PC-9 (cell line): ENCODE measurements at regions not wholly inside any gene's neighbourhood (a gene's known extent, or its start where the extent isn't known, plus 50 kb on each side); places are given as distances from the start of the nearest gene placed in this dataset.

Experiments
- BruUV-seq: library from RNA; stranded (reverse); fragments of 400-500 nt; replicated peaks from 2 replicates; lab custom pipeline; 2021; lab: Mats Ljungman, UMichigan
- CTCF ChIA-PET: fragments of 300-600 bp; sonication (Branson Sonifier 250); formaldehyde crosslinking; loops from one replicate; lab custom pipeline; 2022; ENCODE audit warnings: antibody characterized with exemption; lab: Charles Lee
- POLR2A ChIA-PET: fragments of 300-600 bp; sonication (Branson Sonifier 250); formaldehyde crosslinking; loops from one replicate; lab custom pipeline; 2022; ENCODE audit warnings: antibody characterized with exemption; ENCODE audit not compliant: unreplicated experiment; lab: Charles Lee
- DNase-seq, 2 experiments: peaks; one replicate each; pipeline versions ENCODE4 v3.0.0 to v3.0.0-alpha.2; 2015 to 2022; ENCODE audit warnings: mixed read lengths in 1 of 2
- H2AFZ ChIP-seq: fragments of 200-600 bp; sonication (generic); 2 replicates; pipeline ENCODE4 v1.8.1; 2017; ENCODE audit warnings: antibody characterized with exemption
- H3F3A ChIP-seq: fragments of 200-600 bp; sonication (generic); 2 replicates; pipeline ENCODE4 v1.8.1; 2017; ENCODE audit warnings: antibody characterized with exemption, mild to moderate bottlenecking, low read depth; ENCODE audit not compliant: insufficient read depth
- H3K27ac ChIP-seq: fragments of 200-600 bp; sonication (generic); 2 replicates; pipeline ENCODE4 v1.6.1; 2016; ENCODE audit warnings: mixed run types
- H3K27me3 ChIP-seq: fragments of 200-600 bp; sonication (generic); 2 replicates; pipeline ENCODE4 v1.6.1; 2016; ENCODE audit warnings: low read depth, mixed run types; ENCODE audit not compliant: insufficient read depth
- H3K36me3 ChIP-seq: fragments of 200-600 bp; sonication (generic); 2 replicates; pipeline ENCODE4 v1.6.1; 2016; ENCODE audit warnings: low read depth, mixed run types
- H3K4me1 ChIP-seq: fragments of 200-600 bp; sonication (generic); replicated peaks from 2 replicates; pipeline ENCODE4 v1.6.1; 2016; ENCODE audit warnings: mixed run types; ENCODE audit not compliant: insufficient read depth
- H3K4me2 ChIP-seq: fragments of 200-600 bp; sonication (generic); 2 replicates; pipeline ENCODE4 v1.6.1; 2017; ENCODE audit warnings: mixed run types
- H3K4me3 ChIP-seq: fragments of 200-600 bp; sonication (generic); 2 replicates; pipeline ENCODE4 v1.6.1; 2016; ENCODE audit warnings: mixed run types
- H3K79me2 ChIP-seq: fragments of 200-600 bp; sonication (generic); 2 replicates; pipeline ENCODE4 v1.6.1; 2017; ENCODE audit warnings: low read depth, mixed run types
- H3K9me2 ChIP-seq: fragments of 200-600 bp; sonication (generic); 2 replicates; pipeline ENCODE4 v1.8.1; 2017; ENCODE audit warnings: mild to moderate bottlenecking; ENCODE audit not compliant: insufficient read depth
- H3K9me3 ChIP-seq: fragments of 200-600 bp; sonication (generic); 2 replicates; pipeline ENCODE4 v1.8.1; 2016; ENCODE audit warnings: low read depth; ENCODE audit not compliant: insufficient read depth
- H4K20me1 ChIP-seq: fragments of 200-600 bp; sonication (generic); 2 replicates; pipeline ENCODE4 v1.8.1; 2017; ENCODE audit not compliant: insufficient read depth
- CTCF ChIP-seq: fragments of 200-600 bp; sonication (generic); conservative IDR thresholded peaks from 2 replicates; pipeline ENCODE4 v1.6.1; 2017; ENCODE audit warnings: mixed run types, antibody characterized with exemption, mild to moderate bottlenecking, moderate library complexity
- EZH2 ChIP-seq: fragments of 200-600 bp; sonication (generic); IDR thresholded peaks from 2 replicates; pipeline ENCODE4 v1.8.0; 2017; ENCODE audit warnings: antibody characterized with exemption, low read depth
- intact Hi-C: fragments of 100-400 bp; cut with micrococcal nuclease; formaldehyde crosslinking; loops from one replicate; pipeline ENCODE4 v1.10.0; 2022; ENCODE audit not compliant: unreplicated experiment

- Histone ChIP-seq H3K9me3 (no peaks in the 10 kb centered on the region), H3K9me2 (no peaks in the 10 kb centered on the region), H3K4me2 (no peak overlapping the region), H3F3A (no peaks in the 10 kb centered on the region), H3K27ac (no peak overlapping the region), H3K4me3 (no peak overlapping the region), H3K4me1 (no peaks in the 10 kb centered on the region), H2AFZ (no peak overlapping the region), H4K20me1 (no peaks in the 10 kb centered on the region), H3K79me2 (no peaks in the 10 kb centered on the region), H3K27me3 (peaks cover 15% of the 10 kb centered on the region; the same call in 1 of the 2 replicates), H3K36me3 (no peaks in the 10 kb centered on the region)
- ChIA-PET POLR2A (no interaction called here), CTCF (no interaction called here)
- BruUV-seq, result no TSS peak
- intact Hi-C loops, result no loop called here
- TF ChIP-seq CTCF, result no peak
- TF ChIP-seq EZH2, result no peak
- no peak for DNase-seq
Observed at GRCh38 chr1:29431138-29431537, 194.8 kb downstream of the PTPRU start.

GRCh38 chr1:29429656-29430055, 193.3 kb downstream of the PTPRU start:
- no peak overlapping the region for H2AFZ ChIP-seq
- H3K4me1 ChIP-seq, result no peaks in the 10 kb centered on the region
- ChIA-PET CTCF (no interaction called here), POLR2A (no interaction called here)
- peaks cover 15% of the 10 kb centered on the region; the same call in 1 of the 2 replicates for H3K27me3 ChIP-seq
- TF ChIP-seq EZH2 (no peak), CTCF (no peak)
- no peak for DNase-seq
- no peaks in the 10 kb centered on the region for H3K79me2 ChIP-seq
- H3K4me2 ChIP-seq, result no peak overlapping the region
- no peak overlapping the region for H3K4me3 ChIP-seq
- no peaks in the 10 kb centered on the region for H3K9me3 ChIP-seq
- no TSS peak for BruUV-seq
- H4K20me1 ChIP-seq, result no peaks in the 10 kb centered on the region
- H3K36me3 ChIP-seq, result no peaks in the 10 kb centered on the region
- H3K9me2 ChIP-seq, result no peaks in the 10 kb centered on the region
- no peak overlapping the region for H3K27ac ChIP-seq
- intact Hi-C loops, result no loop called here
- H3F3A ChIP-seq, result no peaks in the 10 kb centered on the region

- Histone ChIP-seq H3K9me2 (no peaks in the 10 kb centered on the region), H3K79me2 (no peaks in the 10 kb centered on the region), H3K9me3 (no peaks in the 10 kb centered on the region), H3K4me3 (no peak overlapping the region), H3K4me1 (no peaks in the 10 kb centered on the region), H3F3A (no peaks in the 10 kb centered on the region), H3K4me2 (no peak overlapping the region), H2AFZ (no peak overlapping the region), H3K27ac (no peak overlapping the region), H3K27me3 (peaks cover 13% of the 10 kb centered on the region; the same call in 1 of the 2 replicates), H4K20me1 (no peaks in the 10 kb centered on the region), H3K36me3 (no peaks in the 10 kb centered on the region)
- intact Hi-C loops, result no loop called here
- ChIA-PET CTCF (no interaction called here), POLR2A (no interaction called here)
- TF ChIP-seq EZH2, result no peak
- TF ChIP-seq CTCF, result no peak
- DNase-seq, result no peak
- BruUV-seq, result no TSS peak
Observed at GRCh38 chr1:29428997-29429396, 192.7 kb downstream of the PTPRU start.
